Ascending aorta (tissue), 2 donors: ENCODE measurements at regions not wholly inside any gene's neighbourhood (a gene's known extent, or its start where the extent isn't known, plus 50 kb on each side); places are given as distances from the start of the nearest gene placed in this dataset.

Source experiments
- DNase-seq, 2 donors: peaks; one replicate each; pipeline ENCODE4 v3.0.0-alpha.2; 2019; ENCODE audit warnings: low spot score in 2 of 2
- H3K27ac ChIP-seq, 2 donors: fragments of 200-600 bp; sonication (generic); one replicate each; pipeline ENCODE4 v1.5.1; 2016 to 2017; ENCODE audit warnings: mild to moderate bottlenecking in 1 of 2
- H3K27me3 ChIP-seq: fragments of 200-600 bp; sonication (generic); one replicate; pipeline ENCODE4 v1.5.1; 2017
- H3K36me3 ChIP-seq, 2 donors: fragments of 200-600 bp; sonication (generic); one replicate each; pipeline ENCODE4 v1.5.1; 2016
- H3K4me1 ChIP-seq, 2 donors: fragments of 200-600 bp; sonication (generic); one replicate each; pipeline ENCODE4 v1.5.1; 2016 to 2017; ENCODE audit warnings: mild to moderate bottlenecking in 1 of 2
- H3K4me3 ChIP-seq, 2 donors: fragments of 200-600 bp; sonication (generic); one replicate each; pipeline ENCODE4 v1.5.1; 2016 to 2017; ENCODE audit warnings: mild to moderate bottlenecking in 1 of 2
- H3K9me3 ChIP-seq, 2 donors: fragments of 200-600 bp; sonication (generic); one replicate each; pipeline ENCODE4 v1.5.1; 2016
- CTCF ChIP-seq, 3 experiments: fragments of 200-600 bp in 2 of 3; fragments of 450-650 bp in 1 of 3; sonication (generic) in 2 of 3; IDR thresholded peaks; one replicate each; pipeline ENCODE4 v1.5.1; 2016 to 2019; ENCODE audit warnings: antibody characterized with exemption in 3 of 3, mild to moderate bottlenecking in 1 of 3, moderate library complexity in 1 of 3
- intact Hi-C: fragments of 100-400 bp; cut with DNase I; formaldehyde crosslinking; loops from one replicate; pipeline ENCODE4 v1.15.1; 2023

GRCh38 chr10:20949967-20950366, 52.9 kb upstream of the NEBL start:
- no peaks in the 10 kb centered on the region for H3K9me3 ChIP-seq
- no peak for DNase-seq
- no peak overlapping the region for H3K27ac ChIP-seq
- TF ChIP-seq CTCF (IDR thresholded peaks at IDR 0.05): no peak
- no peaks in the 10 kb centered on the region for H3K27me3 ChIP-seq
- intact Hi-C loops: no loop called here
- no peak overlapping the region for H3K4me3 ChIP-seq
- H3K4me1 ChIP-seq: no peaks in the 10 kb centered on the region
- H3K36me3 ChIP-seq: no peaks in the 10 kb centered on the region

GRCh38 chr10:20948686-20949327, 51.7 kb upstream of the NEBL start:
- DNase-seq: no peak

More at GRCh38 chr10:20948686-20949327, 51.7 kb upstream of the NEBL start:
- Histone ChIP-seq H3K27ac (no peak overlapping the region), H3K9me3 (no peaks in the 10 kb centered on the region), H3K4me1 (no peaks in the 10 kb centered on the region), H3K27me3 (no peaks in the 10 kb centered on the region), H3K4me3 (no peak overlapping the region), H3K36me3 (no peaks in the 10 kb centered on the region)
- intact Hi-C loops: no loop called here
- no peak for TF ChIP-seq CTCF (IDR thresholded peaks at IDR 0.05)
